ENCODE measurements at regions not wholly inside any gene's neighbourhood (a gene's known extent, or its start where the extent isn't known, plus 50 kb on each side); places are given as distances from the start of the nearest gene placed in this dataset.

- H3K27ac ChIP-seq (replicated peaks in 1 of 4): no peak overlapping the region
- no peaks in the 10 kb centered on the region for H3K4me1 ChIP-seq
- H3K36me3 ChIP-seq: no peaks in the 10 kb centered on the region
- no peak overlapping the region for H3K4me3 ChIP-seq
- no peak for DNase-seq (ENCODE audit: extremely low spot score)
- WGBS: 96% methylated on average over 6 of the region's 6 CpGs
- H3K9me3 ChIP-seq: no peaks in the 10 kb centered on the region
- no peaks in the 10 kb centered on the region for H3K27me3 ChIP-seq
- intact Hi-C loops (cut with DNase I): no loop called here
- TF ChIP-seq EP300 (IDR thresholded peaks at IDR 0.05) (no peak), CTCF (IDR thresholded peaks at IDR 0.05) (no peak)
Measured at GRCh38 chr2:226320076-226320948, 479.3 kb downstream of the IRS1 start.

GRCh38 chr2:226317970-226318369 is 481.6 kb downstream of the IRS1 start:
- Histone ChIP-seq H3K27ac (replicated peaks in 1 of 4) (no peak overlapping the region), H3K9me3 (no peaks in the 10 kb centered on the region), H3K4me3 (no peak overlapping the region), H3K27me3 (no peaks in the 10 kb centered on the region), H3K4me1 (no peaks in the 10 kb centered on the region), H3K36me3 (no peaks in the 10 kb centered on the region)
- WGBS: 87% methylated on average over 2 of the region's 2 CpGs
- DNase-seq (ENCODE audit: extremely low spot score): no peak
- no peak for TF ChIP-seq POLR2A (IDR thresholded peaks at IDR 0.05; ENCODE audit: low read depth)
- intact Hi-C loops (cut with DNase I): no loop called here

- Histone ChIP-seq H3K4me3 (no peak overlapping the region), H3K27me3 (no peaks in the 10 kb centered on the region), H3K27ac (replicated peaks in 1 of 4) (no peak overlapping the region), H3K9me3 (no peaks in the 10 kb centered on the region), H3K4me1 (peaks cover 0 to 12% (median 0%) of the 10 kb centered on the region in 4 donors), H3K36me3 (no peaks in the 10 kb centered on the region)
- intact Hi-C loops (cut with DNase I): no loop called here
- 91% methylated on average over 3 of the region's 3 CpGs for WGBS
- DNase-seq (ENCODE audit: extremely low spot score): no peak
- TF ChIP-seq EP300 (IDR thresholded peaks at IDR 0.05) (no peak), POLR2AphosphoS5 (IDR thresholded peaks at IDR 0.05) (no peak), CTCF (IDR thresholded peaks at IDR 0.05) (no peak), POLR2A (IDR thresholded peaks at IDR 0.05; ENCODE audit: low read depth) (no peak)
Measured at GRCh38 chr2:226313060-226313459, 486.6 kb downstream of the IRS1 start.

GRCh38 chr2:226312155-226312554 is 487.5 kb downstream of the IRS1 start:
- H3K27ac ChIP-seq (replicated peaks in 1 of 4): no peak overlapping the region
- no peaks in the 10 kb centered on the region for H3K9me3 ChIP-seq
- H3K4me1 ChIP-seq: peaks cover 0 to 12% (median 0%) of the 10 kb centered on the region in 4 donors
- no peak for TF ChIP-seq EP300 (IDR thresholded peaks at IDR 0.05)
- no peak overlapping the region for H3K4me3 ChIP-seq
- 86% methylated on average over 5 of the region's 5 CpGs for WGBS
- intact Hi-C loops (cut with DNase I): no loop called here
- no peaks in the 10 kb centered on the region for H3K36me3 ChIP-seq
- DNase-seq (ENCODE audit: extremely low spot score): no peak
- no peaks in the 10 kb centered on the region for H3K27me3 ChIP-seq

GRCh38 chr2:226310146-226310545 is 489.5 kb downstream of the IRS1 start:
- Histone ChIP-seq H3K27me3 (no peaks in the 10 kb centered on the region), H3K4me1 (peaks cover 0 to 12% (median 0%) of the 10 kb centered on the region in 4 donors), H3K4me3 (no peak overlapping the region), H3K36me3 (no peaks in the 10 kb centered on the region), H3K27ac (replicated peaks in 1 of 4) (no peak overlapping the region), H3K9me3 (no peaks in the 10 kb centered on the region)
- no peak for DNase-seq (ENCODE audit: extremely low spot score)
- intact Hi-C loops (cut with DNase I): no loop called here
- 50% methylated on average over 6 of the region's 6 CpGs for WGBS
- TF ChIP-seq CTCF (IDR thresholded peaks at IDR 0.05) (no peak), POLR2A (IDR thresholded peaks at IDR 0.05; ENCODE audit: low read depth) (no peak), POLR2AphosphoS5 (IDR thresholded peaks at IDR 0.05) (no peak), EP300 (IDR thresholded peaks at IDR 0.05) (no peak)

GRCh38 chr2:226308986-226309385 is 490.6 kb downstream of the IRS1 start:
- no peak for TF ChIP-seq POLR2AphosphoS5 (IDR thresholded peaks at IDR 0.05)
- TF ChIP-seq POLR2A (IDR thresholded peaks at IDR 0.05; ENCODE audit: low read depth): no peak
- no peak for TF ChIP-seq CTCF (IDR thresholded peaks at IDR 0.05)
- no peak for TF ChIP-seq EP300 (IDR thresholded peaks at IDR 0.05)
- no peaks in the 10 kb centered on the region for H3K27me3 ChIP-seq
- H3K27ac ChIP-seq (replicated peaks in 1 of 4): no peak overlapping the region
- no peaks in the 10 kb centered on the region for H3K36me3 ChIP-seq
- peaks cover 0 to 12% (median 0%) of the 10 kb centered on the region in 4 donors for H3K4me1 ChIP-seq
- H3K9me3 ChIP-seq: no peaks in the 10 kb centered on the region
- intact Hi-C loops (cut with DNase I): no loop called here
- DNase-seq (ENCODE audit: extremely low spot score): no peak
- no peak overlapping the region for H3K4me3 ChIP-seq
- 65% methylated on average over 2 of the region's 2 CpGs for WGBS

Data from esophagus muscularis mucosa (tissue), 4 donors.